G401.6 (cell line): ENCODE measurements at regions not wholly inside any gene's neighbourhood (a gene's known extent, or its start where the extent isn't known, plus 50 kb on each side); places are given as distances from the start of the nearest gene placed in this dataset.
"Not testable (repeated sequence)": the region's sequence is repeated elsewhere in the genome, so short reads cannot be mapped to it uniquely, and the experiment has no call there.

ENCODE experiments used
- FAIRE-seq: peaks from 2 replicates; lab custom pipeline; 2012; peaks lifted over from hg19 to GRCh38; lab: Jason Lieb, UNC

DNA sequence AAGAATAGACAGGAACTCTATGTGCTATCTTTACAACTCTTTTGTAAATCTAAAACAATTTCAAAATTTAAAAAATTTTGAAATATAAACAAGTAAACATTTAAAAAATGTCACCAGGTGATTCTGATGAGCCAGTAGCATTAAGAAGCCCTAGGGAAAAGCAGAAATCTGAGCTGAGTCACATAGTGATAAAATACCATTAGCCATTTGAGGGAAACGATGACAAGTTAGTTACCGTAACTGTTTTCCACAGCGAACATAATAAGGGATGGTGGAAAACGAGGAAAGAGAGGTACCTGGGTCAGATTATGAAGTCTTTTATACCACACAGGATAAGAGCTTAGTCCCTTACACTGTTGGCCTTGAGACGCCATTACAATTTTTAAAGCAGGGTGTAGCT, 55.5 kb downstream of the PRR15 start:
- no peak for FAIRE-seq

GRCh38 chr7:29619848-29620555, 56.4 kb downstream of the PRR15 start:
- FAIRE-seq: no peak

DNA sequence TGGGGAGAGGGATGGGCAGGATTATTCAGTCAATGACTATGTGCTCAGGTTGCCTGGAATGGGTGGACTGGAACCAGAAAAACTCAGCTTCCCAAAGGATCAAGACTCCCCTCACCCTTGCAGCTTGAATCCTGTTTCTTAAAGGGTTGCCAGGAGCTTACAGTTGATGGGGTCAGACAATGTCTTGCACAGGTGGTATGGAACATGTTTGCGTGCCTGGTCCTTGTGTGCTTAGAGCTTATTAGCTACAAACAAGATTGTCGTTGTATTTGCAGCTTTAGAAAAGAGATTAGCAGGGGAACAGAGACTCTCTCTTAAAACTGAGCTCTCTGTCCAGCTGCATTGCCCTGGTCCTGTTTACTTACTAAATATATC, 56.9 kb downstream of the PRR15 start:
- no peak for FAIRE-seq

- FAIRE-seq: no peak
Measured at GRCh38 chr7:29622335-29623265, 59.0 kb downstream of the PRR15 start.

- FAIRE-seq: no peak
Measured at GRCh38 chr7:29623973-29624372, 60.3 kb downstream of the PRR15 start.

DNA sequence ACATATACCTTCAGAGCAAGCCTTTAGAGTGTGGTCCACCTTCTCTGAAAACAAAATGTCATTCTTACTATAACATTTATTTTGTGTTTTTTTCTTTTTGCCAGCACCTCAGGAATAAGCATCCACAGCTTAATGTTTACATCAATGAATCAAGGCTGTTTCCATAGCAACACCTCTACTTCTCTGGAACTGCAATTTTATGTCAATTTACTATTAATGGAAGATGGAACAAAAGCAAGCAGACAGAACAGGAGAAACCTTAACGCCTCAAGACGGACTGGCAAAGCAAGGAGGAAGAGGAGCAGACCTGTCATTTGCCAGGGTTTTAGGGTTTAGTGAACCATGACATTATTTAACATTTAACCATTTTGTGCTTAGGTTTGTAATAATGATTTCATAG, 63.1 kb downstream of the PRR15 start:
- no peak for FAIRE-seq

- no peak for FAIRE-seq
Measured at GRCh38 chr7:29627631-29628030, 64.0 kb downstream of the PRR15 start.

DNA sequence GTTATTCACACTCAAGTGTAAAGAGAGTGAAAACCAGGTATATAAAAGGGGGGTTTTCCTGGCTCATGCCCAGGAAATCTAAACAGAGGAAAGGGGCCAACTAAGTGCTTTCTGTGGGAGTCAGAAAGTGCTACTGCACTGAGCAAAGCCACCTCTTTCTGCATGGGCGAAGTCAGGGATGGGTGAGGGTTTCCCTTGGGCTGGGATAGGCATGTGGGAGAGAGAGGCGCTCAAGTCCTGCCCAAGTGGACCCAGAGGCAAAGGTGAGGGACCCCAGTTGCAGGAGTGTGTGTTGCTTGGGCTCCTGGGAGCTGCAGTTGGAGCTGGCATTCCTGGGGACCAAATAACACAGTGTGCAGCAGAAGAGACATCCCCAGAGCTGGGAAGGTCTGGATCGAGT, 65.9 kb downstream of the PRR15 start:
- FAIRE-seq: no peak

DNA sequence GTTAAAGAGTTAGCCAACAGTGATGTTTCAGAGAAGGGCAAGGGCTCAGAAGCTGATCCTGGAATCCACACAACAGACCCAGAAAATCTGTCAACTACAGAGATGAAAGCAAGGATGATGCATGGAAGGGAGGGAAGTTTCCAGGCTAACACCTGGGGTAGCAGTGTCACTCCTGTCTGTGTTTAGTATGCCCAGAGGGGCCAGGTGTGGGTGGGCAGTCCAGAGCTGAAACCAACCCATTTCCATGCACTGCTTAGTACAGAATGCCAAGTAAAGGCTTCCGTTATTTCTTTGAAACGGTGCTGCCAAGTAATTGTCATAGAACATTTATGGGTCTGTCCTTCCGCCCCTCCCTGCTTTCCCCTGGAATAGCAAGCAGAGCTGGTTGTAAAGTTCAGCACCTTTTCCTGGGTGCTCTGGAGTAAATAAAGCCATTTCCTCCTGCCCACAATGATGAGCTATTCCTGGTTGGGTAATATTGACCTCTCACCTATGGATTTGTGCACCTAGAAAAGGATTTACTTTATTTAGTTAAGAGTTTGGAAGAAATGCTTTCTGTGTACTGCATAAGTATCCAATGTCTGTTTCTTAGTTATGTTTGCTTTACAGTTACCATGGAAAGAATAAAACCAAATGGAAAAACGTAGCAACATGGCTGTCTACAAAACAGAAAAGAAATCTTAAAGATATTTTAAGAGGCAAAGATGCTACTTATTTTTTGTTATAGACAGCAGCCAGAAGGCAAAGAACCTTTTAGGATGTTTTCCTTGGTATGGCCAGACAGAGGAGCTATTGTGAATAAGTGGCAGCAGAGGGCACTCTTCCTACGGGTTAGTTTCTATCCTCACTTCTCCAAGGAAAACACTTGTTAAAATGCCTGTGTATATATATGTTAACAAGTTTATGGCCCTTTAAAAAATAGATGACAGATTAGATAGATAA, 71.7 kb downstream of the PRR15 start:
- FAIRE-seq: peak; percentile 97

DNA sequence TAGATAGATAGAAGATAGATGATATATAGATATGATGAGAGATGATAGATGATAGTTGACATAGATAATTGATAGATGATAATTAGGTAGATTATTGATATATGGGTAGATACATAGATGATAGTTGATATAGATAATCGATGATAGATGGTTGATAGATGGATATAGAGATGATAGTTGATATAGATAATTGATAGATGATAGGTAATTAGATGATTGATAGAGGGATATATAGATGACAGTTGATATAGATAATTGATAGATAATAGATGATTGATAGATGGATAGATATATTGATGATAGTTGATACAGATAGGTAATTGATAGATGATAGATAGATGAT, 72.3 kb downstream of the PRR15 start:
- FAIRE-seq: no peak

GRCh38 chr7:29637374-29637773, 73.7 kb downstream of the PRR15 start:
- no peak for FAIRE-seq

- FAIRE-seq: not testable (repeated sequence)
Measured at GRCh38 chr7:29638841-29639240, 75.2 kb downstream of the PRR15 start.

DNA sequence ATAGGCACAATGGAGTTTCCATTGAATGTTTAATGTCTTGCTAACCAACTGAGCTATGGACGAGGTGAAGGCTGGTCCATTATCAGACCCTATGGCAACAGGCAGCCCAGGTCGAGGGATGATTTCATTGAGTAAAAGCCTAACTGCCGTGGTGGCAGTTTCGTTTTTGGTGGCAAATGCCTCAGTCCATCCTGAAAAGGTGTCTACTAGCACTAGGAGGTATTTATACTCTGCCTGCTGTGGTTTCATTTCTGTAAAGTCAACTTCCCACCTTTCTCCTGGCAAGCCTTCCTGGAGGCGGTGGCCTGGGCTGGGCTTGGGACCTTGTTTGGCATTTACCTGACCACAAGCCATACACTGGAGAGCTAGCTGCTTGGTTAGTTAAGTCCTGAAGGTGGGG, 75.8 kb downstream of the PRR15 start:
- FAIRE-seq: no peak

- FAIRE-seq: no peak
Measured at GRCh38 chr7:29639886-29640595, 76.4 kb downstream of the PRR15 start.

DNA sequence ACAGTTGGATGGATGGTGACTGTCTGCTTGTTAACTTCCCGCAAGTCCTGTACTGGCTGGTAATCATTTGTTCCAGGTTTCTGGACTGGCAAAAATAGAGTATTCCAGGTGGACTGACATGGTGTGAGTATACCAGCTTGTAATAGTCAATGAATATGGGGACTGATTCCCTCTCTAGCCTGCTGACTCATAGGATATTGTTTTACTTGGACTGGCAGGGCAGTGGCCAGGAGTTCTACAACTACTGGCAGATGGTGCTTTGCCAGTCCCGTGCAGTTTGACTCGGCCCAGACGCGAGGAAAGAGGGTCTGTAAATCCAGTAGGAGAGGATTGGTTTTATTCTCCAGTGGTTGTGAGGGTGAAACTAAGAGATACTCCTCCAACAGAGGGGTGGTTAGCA, 78.0 kb downstream of the PRR15 start:
- no peak for FAIRE-seq

DNA sequence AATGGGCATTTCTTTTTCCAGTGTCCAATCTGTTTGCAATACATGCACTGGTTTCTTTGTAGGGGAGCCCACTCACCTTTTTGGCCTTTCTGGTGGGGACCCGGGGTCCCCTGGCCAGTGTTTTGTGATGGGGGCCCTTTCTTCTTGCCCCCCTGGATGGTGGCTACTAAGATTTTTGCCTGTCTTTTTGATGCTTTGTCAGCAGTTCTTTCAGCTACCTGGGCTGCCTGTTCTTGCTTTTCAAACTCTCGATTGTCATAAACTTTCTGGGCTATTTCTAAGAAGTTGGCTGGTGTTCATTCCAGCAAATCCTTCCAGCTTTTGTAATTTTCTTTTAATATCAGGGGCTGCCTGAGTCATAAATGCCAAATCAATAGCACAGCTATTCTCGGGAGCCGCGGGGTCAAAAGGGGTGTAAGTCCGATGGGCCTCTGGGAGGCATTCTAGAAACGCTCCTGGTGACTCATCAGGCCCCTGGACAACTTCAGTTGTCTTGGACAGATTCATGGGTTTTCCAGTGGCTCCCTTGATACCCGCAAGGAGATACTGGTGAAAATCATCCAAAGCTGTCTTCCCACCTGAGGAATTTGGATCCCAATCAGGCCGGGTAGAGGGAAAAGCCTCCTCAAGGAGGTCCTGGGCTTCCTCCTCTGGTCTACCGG, 79.0 kb downstream of the PRR15 start:
- no peak for FAIRE-seq

DNA sequence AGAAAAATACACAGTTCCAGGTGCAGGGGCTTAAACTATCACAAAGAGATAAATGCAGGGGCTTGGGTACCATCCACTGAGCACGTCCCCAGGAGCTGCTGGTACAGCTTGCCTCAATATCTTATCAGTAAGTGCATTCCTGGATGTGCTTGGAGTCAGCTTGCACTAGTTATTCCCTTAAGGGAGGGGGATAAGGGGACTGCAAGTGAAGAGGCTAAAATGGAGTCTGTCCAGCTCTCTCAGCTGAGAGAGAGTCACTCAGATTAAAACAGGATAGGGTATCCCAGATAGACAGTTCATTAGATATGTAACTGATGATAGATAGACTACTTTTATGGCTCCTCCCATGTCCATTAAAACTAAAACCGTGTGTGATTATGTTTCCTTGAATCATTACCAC, 82.5 kb downstream of the PRR15 start:
- FAIRE-seq: not testable (repeated sequence)

GRCh38 chr7:29647020-29647654, 83.5 kb downstream of the PRR15 start:
- no peak for FAIRE-seq

GRCh38 chr7:29647691-29648210, 84.1 kb downstream of the PRR15 start:
- FAIRE-seq: not testable (repeated sequence)

GRCh38 chr7:29649028-29649716, 85.5 kb downstream of the PRR15 start:
- FAIRE-seq: no peak
